ENCODE measurements at regions not wholly inside any gene's neighbourhood (a gene's known extent, or its start where the extent isn't known, plus 50 kb on each side); places are given as distances from the start of the nearest gene placed in this dataset.

- no peak overlapping the region for H3K27ac Mint-ChIP-seq
- H3K27me3 Mint-ChIP-seq (ENCODE audit: low read depth in 2 of 2), result peaks cover 13% of the 10 kb centered on the region in 2 donors
- Histone ChIP-seq H3K27ac (ENCODE audit: low read length) (no peak overlapping the region), H3K36me3 (ENCODE audit: control insufficient read depth, insufficient read depth, low read length) (no peaks in the 10 kb centered on the region), H3K27me3 (ENCODE audit: control insufficient read depth, insufficient read depth, low read length) (no peaks in the 10 kb centered on the region), H3K9me3 (ENCODE audit: control insufficient read depth, insufficient read depth, low read length) (no peaks in the 10 kb centered on the region), H3K4me1 (ENCODE audit: control insufficient read depth, insufficient read depth, low read length) (no peaks in the 10 kb centered on the region), H3K4me3 (ENCODE audit: low read length) (no peak overlapping the region)
- WGBS (ENCODE audit: insufficient coverage), result 66% methylated on average over 5 of the region's 5 CpGs
- no peaks in the 10 kb centered on the region for H3K36me3 Mint-ChIP-seq
- H3K4me1 Mint-ChIP-seq, result no peaks in the 10 kb centered on the region
- no peak for DNase-seq
- intact Hi-C loops (cut with micrococcal nuclease), result no loop called here
- TF ChIP-seq CTCF (IDR thresholded peaks at IDR 0.05), result no peak
- H3K4me3 Mint-ChIP-seq, result no peak overlapping the region
- no peaks in the 10 kb centered on the region for H3K9me3 Mint-ChIP-seq
- no peak for ATAC-seq
These were observed 51.6 kb upstream of the STOX2 start for GRCh38 chr4:183853548-183853940.

Measured in natural killer cell (primary cell).